ENCODE measurements at regions not wholly inside any gene's neighbourhood (a gene's known extent, or its start where the extent isn't known, plus 50 kb on each side); places are given as distances from the start of the nearest gene placed in this dataset.

GRCh38 chr4:58962424-58962823, 1852.2 kb upstream of the IGFBP7 start:
- H4K8ac ChIP-seq (replicated peaks; ENCODE audit: insufficient read length, low read depth, low read length) = no peak overlapping the region
- no peaks in the 10 kb centered on the region for H3K79me1 ChIP-seq (ENCODE audit: insufficient read depth, low read depth, low read length, poor library complexity, severe bottlenecking)

More at GRCh38 chr4:58962424-58962823, 1852.2 kb upstream of the IGFBP7 start:
- Histone ChIP-seq H3T11ph (ENCODE audit: low read length) (no peak overlapping the region), H3K18ac (ENCODE audit: insufficient read length, low read depth, low read length) (no peak overlapping the region), H3K56ac (ENCODE audit: insufficient read length, low read depth, low read length) (no peak overlapping the region), H2BK12ac (ENCODE audit: insufficient read length, low read depth, low read length) (no peak overlapping the region), H4K91ac (ENCODE audit: insufficient read length, low read depth, low read length) (no peak overlapping the region), H3K23ac (ENCODE audit: insufficient read length, low read depth, low read length) (no peak overlapping the region), H3K9me3 (ENCODE audit: control insufficient read depth, low read depth, low read length) (no peaks in the 10 kb centered on the region), H3K4me1 (ENCODE audit: insufficient read depth, low read length) (no peaks in the 10 kb centered on the region), H4K5ac (ENCODE audit: insufficient read length, low read depth, low read length) (no peak overlapping the region), H3K27me3 (ENCODE audit: insufficient read depth, low read length) (no peaks in the 10 kb centered on the region), H2AFZ (ENCODE audit: low read length) (no peak overlapping the region), H3K23me2 (ENCODE audit: insufficient read length, low read depth, low read length, poor library complexity, severe bottlenecking) (no peaks in the 10 kb centered on the region), H2BK15ac (ENCODE audit: low read depth, low read length) (no peak overlapping the region), H3K4ac (ENCODE audit: low read depth, low read length) (no peak overlapping the region), H3K79me2 (ENCODE audit: insufficient read depth, low read length) (no peaks in the 10 kb centered on the region), H3K14ac (ENCODE audit: insufficient read depth, low read length) (no peak overlapping the region), H2AK5ac (ENCODE audit: insufficient read length, low read length) (no peak overlapping the region), H2BK120ac (ENCODE audit: low read depth, low read length, poor library complexity, severe bottlenecking) (no peak overlapping the region), H3K27ac (ENCODE audit: insufficient read length, low read depth, low read length) (no peak overlapping the region), H3K4me2 (ENCODE audit: insufficient read depth, insufficient read length, low read length) (no peak overlapping the region), H2BK5ac (ENCODE audit: insufficient read length, low read length) (no peak overlapping the region), H4K20me1 (ENCODE audit: control insufficient read depth, insufficient read depth, insufficient read length) (no peaks in the 10 kb centered on the region), H3K9ac (ENCODE audit: extremely low read depth, insufficient read length, low read length) (no peak overlapping the region), H2BK20ac (ENCODE audit: low read depth, low read length, poor library complexity, severe bottlenecking) (no peak overlapping the region)
- H3K36me3 Mint-ChIP-seq (ENCODE audit: insufficient read depth in 1 of 3, low read depth in 3 of 3) = no peaks in the 10 kb centered on the region
- H3K4me3 Mint-ChIP-seq = no peak overlapping the region; a peak in 1 of 5 replicates
- no peaks in the 10 kb centered on the region for H3K4me1 Mint-ChIP-seq
- no peaks in the 10 kb centered on the region for H3K27me3 Mint-ChIP-seq (ENCODE audit: low read depth)
- H3K9me3 Mint-ChIP-seq = no peaks in the 10 kb centered on the region
- H3K27ac Mint-ChIP-seq = no peak overlapping the region; a peak in 1 of 7 replicates
- TF ChIP-seq, protein P1, sequence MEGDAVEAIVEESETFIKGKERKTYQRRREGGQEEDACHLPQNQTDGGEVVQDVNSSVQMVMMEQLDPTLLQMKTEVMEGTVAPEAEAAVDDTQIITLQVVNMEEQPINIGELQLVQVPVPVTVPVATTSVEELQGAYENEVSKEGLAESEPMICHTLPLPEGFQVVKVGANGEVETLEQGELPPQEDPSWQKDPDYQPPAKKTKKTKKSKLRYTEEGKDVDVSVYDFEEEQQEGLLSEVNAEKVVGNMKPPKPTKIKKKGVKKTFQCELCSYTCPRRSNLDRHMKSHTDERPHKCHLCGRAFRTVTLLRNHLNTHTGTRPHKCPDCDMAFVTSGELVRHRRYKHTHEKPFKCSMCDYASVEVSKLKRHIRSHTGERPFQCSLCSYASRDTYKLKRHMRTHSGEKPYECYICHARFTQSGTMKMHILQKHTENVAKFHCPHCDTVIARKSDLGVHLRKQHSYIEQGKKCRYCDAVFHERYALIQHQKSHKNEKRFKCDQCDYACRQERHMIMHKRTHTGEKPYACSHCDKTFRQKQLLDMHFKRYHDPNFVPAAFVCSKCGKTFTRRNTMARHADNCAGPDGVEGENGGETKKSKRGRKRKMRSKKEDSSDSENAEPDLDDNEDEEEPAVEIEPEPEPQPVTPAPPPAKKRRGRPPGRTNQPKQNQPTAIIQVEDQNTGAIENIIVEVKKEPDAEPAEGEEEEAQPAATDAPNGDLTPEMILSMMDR (conservative IDR thresholded peaks at IDR 0.05) = no peak
- DNase-seq = no peak

Data from H9 (cell line).